ENCODE measurements at regions not wholly inside any gene's neighbourhood (a gene's known extent, or its start where the extent isn't known, plus 50 kb on each side); places are given as distances from the start of the nearest gene placed in this dataset.

GRCh38 chr19:33950091-33950750 lies 153.6 kb downstream of the KCTD15 start:
- Histone ChIP-seq H3K9ac (ENCODE audit: low read depth in 1 of 2, low read length in 2 of 2) (no peak overlapping the region), H3K4me3 (ENCODE audit: low read depth in 1 of 3, low read length in 3 of 3) (no peak overlapping the region), H3K27me3 (ENCODE audit: control insufficient read depth in 4 of 4, insufficient read depth in 4 of 4, low read length in 3 of 4) (no peaks in the 10 kb centered on the region), H3K9me3 (ENCODE audit: control insufficient read depth in 4 of 4, low read length in 3 of 4) (no peaks in the 10 kb centered on the region), H3K4me1 (ENCODE audit: control insufficient read depth in 4 of 4, insufficient read depth in 4 of 4, low read length in 3 of 4) (peaks cover 0 to 2% (median 0%) of the 10 kb centered on the region in 4 donors), H3K27ac (ENCODE audit: low read depth in 1 of 2, low read length in 2 of 2) (no peak overlapping the region), H3K36me3 (ENCODE audit: control insufficient read depth in 4 of 4, insufficient read depth in 3 of 4, low read depth in 1 of 4, low read length in 3 of 4) (no peaks in the 10 kb centered on the region)
- DNase-seq (ENCODE audit: low spot score), result no peak
- TF ChIP-seq FOXA1 (IDR thresholded peaks at IDR 0.05) (no peak), RAD21 (IDR thresholded peaks at IDR 0.05) (no peak), ZBTB33 (IDR thresholded peaks at IDR 0.05) (no peak), TAF1 (conservative IDR thresholded peaks at IDR 0.05) (no peak), HNF4G (IDR thresholded peaks at IDR 0.05) (no peak), JUND (IDR thresholded peaks at IDR 0.05) (no peak), MAX (IDR thresholded peaks at IDR 0.05) (no peak), GABPA (IDR thresholded peaks at IDR 0.05 in 1 of 2, conservative IDR thresholded peaks at IDR 0.05 in 1 of 2) (no peak), HNF4A (conservative IDR thresholded peaks at IDR 0.05) (no peak), SP1 (IDR thresholded peaks at IDR 0.05) (no peak), RXRA (IDR thresholded peaks at IDR 0.05) (no peak), EGR1 (IDR thresholded peaks at IDR 0.05; ENCODE audit: low read depth in 2 of 2) (no peak), YY1 (IDR thresholded peaks at IDR 0.05) (no peak)
- 89% methylated on average over 17 of the region's 17 CpGs for WGBS

- no peak for DNase-seq (ENCODE audit: low spot score)
- TF ChIP-seq FOXA1 (IDR thresholded peaks at IDR 0.05) (no peak), HNF4G (IDR thresholded peaks at IDR 0.05) (no peak), ATF3 (IDR thresholded peaks at IDR 0.05) (no peak), HNF4A (conservative IDR thresholded peaks at IDR 0.05) (no peak), TAF1 (conservative IDR thresholded peaks at IDR 0.05) (no peak), NR2F2 (IDR thresholded peaks at IDR 0.05) (no peak), JUND (IDR thresholded peaks at IDR 0.05) (no peak), GABPA (IDR thresholded peaks at IDR 0.05 in 1 of 2, conservative IDR thresholded peaks at IDR 0.05 in 1 of 2) (no peak), RXRA (IDR thresholded peaks at IDR 0.05) (no peak), FOXA2 (IDR thresholded peaks at IDR 0.05) (no peak), SP1 (IDR thresholded peaks at IDR 0.05) (no peak), ZBTB33 (IDR thresholded peaks at IDR 0.05) (no peak), RAD21 (IDR thresholded peaks at IDR 0.05) (no peak), YY1 (IDR thresholded peaks at IDR 0.05) (no peak), CTCF (IDR thresholded peaks at IDR 0.05; ENCODE audit: low read depth, low read length, missing input control) (no peak), MAX (IDR thresholded peaks at IDR 0.05) (no peak), EGR1 (IDR thresholded peaks at IDR 0.05; ENCODE audit: low read depth in 2 of 2) (no peak), REST (IDR thresholded peaks at IDR 0.05) (no peak)
- 76% methylated on average over 8 of the region's 8 CpGs for WGBS
- Histone ChIP-seq H3K9ac (ENCODE audit: low read depth in 1 of 2, low read length in 2 of 2) (no peak overlapping the region), H3K9me3 (ENCODE audit: control insufficient read depth in 4 of 4, low read length in 3 of 4) (no peaks in the 10 kb centered on the region), H3K4me3 (ENCODE audit: low read depth in 1 of 3, low read length in 3 of 3) (no peak overlapping the region), H3K27me3 (ENCODE audit: control insufficient read depth in 4 of 4, insufficient read depth in 4 of 4, low read length in 3 of 4) (no peaks in the 10 kb centered on the region), H3K27ac (ENCODE audit: low read depth in 1 of 2, low read length in 2 of 2) (no peak overlapping the region), H3K36me3 (ENCODE audit: control insufficient read depth in 4 of 4, insufficient read depth in 3 of 4, low read depth in 1 of 4, low read length in 3 of 4) (no peaks in the 10 kb centered on the region), H3K4me1 (ENCODE audit: control insufficient read depth in 4 of 4, insufficient read depth in 4 of 4, low read length in 3 of 4) (no peaks in the 10 kb centered on the region)
Measured at GRCh38 chr19:33953023-33953422, 156.4 kb downstream of the KCTD15 start.

Measured in liver (tissue), 8 donors.